HG03439 (cell line): ENCODE measurements at regions not wholly inside any gene's neighbourhood (a gene's known extent, or its start where the extent isn't known, plus 50 kb on each side); places are given as distances from the start of the nearest gene placed in this dataset.
"Not testable (repeated sequence)": the region's sequence is repeated elsewhere in the genome, so short reads cannot be mapped to it uniquely, and the experiment has no call there.

ENCODE experiments used
- ATAC-seq: cut with Tn5 transposase; IDR thresholded peaks from one replicate; pipeline ENCODE4 v1.9.1; 2021; ENCODE audit warnings: mild to moderate bottlenecking, moderate library complexity; ENCODE audit not compliant: unreplicated experiment

GRCh38 chr6:66561479-66561878 lies 854.5 kb upstream of the EYS start:
- ATAC-seq, result no peak

GRCh38 chr6:66558189-66558588 lies 851.2 kb upstream of the EYS start:
- no peak for ATAC-seq

GRCh38 chr6:66556936-66557335 lies 849.9 kb upstream of the EYS start:
- no peak for ATAC-seq

GRCh38 chr6:66555082-66555481 lies 848.1 kb upstream of the EYS start:
- no peak for ATAC-seq

GRCh38 chr6:66553441-66553840 lies 846.4 kb upstream of the EYS start:
- ATAC-seq, result no peak

GRCh38 chr6:66538551-66539135 lies 831.6 kb upstream of the EYS start:
- ATAC-seq, result no peak

- no peak for ATAC-seq
Observed at GRCh38 chr6:66533921-66534404, 826.9 kb upstream of the EYS start.

GRCh38 chr6:66526061-66526460 lies 819.0 kb upstream of the EYS start:
- ATAC-seq, result no peak

- ATAC-seq, result no peak
Observed at GRCh38 chr6:66522864-66523263, 815.8 kb upstream of the EYS start.

GRCh38 chr6:66516377-66516776 lies 809.4 kb upstream of the EYS start:
- no peak for ATAC-seq

GRCh38 chr6:66508433-66508832 lies 801.4 kb upstream of the EYS start:
- ATAC-seq, result no peak

GRCh38 chr6:66499851-66500250 lies 792.8 kb upstream of the EYS start:
- ATAC-seq, result no peak

- no peak for ATAC-seq
Observed at GRCh38 chr6:66496659-66497058, 789.6 kb upstream of the EYS start.

GRCh38 chr6:66494643-66495042 lies 787.6 kb upstream of the EYS start:
- not testable (repeated sequence) for ATAC-seq

GRCh38 chr6:66489269-66489987 lies 782.4 kb upstream of the EYS start:
- no peak for ATAC-seq

GRCh38 chr6:66481216-66481615 lies 774.2 kb upstream of the EYS start:
- ATAC-seq, result no peak

- no peak for ATAC-seq
Observed at GRCh38 chr6:66478705-66479104, 771.7 kb upstream of the EYS start.

- no peak for ATAC-seq
Observed at GRCh38 chr6:66435321-66435720, 728.3 kb upstream of the EYS start.

- ATAC-seq, result no peak
Observed at GRCh38 chr6:66429210-66429609, 722.2 kb upstream of the EYS start.

- ATAC-seq, result no peak
Observed at GRCh38 chr6:66423047-66423446, 716.0 kb upstream of the EYS start.

- ATAC-seq, result no peak
Observed at GRCh38 chr6:66421570-66421969, 714.5 kb upstream of the EYS start.

GRCh38 chr6:66418906-66419305 lies 711.9 kb upstream of the EYS start:
- ATAC-seq, result no peak

- no peak for ATAC-seq
Observed at GRCh38 chr6:66403966-66404365, 696.9 kb upstream of the EYS start.
